HG03521 (cell line): ENCODE measurements at regions not wholly inside any gene's neighbourhood (a gene's known extent, or its start where the extent isn't known, plus 50 kb on each side); places are given as distances from the start of the nearest gene placed in this dataset.

Experiments
- ATAC-seq: cut with Tn5 transposase; IDR thresholded peaks from one replicate; pipeline ENCODE4 v1.9.1; 2021; ENCODE audit warnings: mild to moderate bottlenecking, moderate library complexity; ENCODE audit not compliant: unreplicated experiment

DNA sequence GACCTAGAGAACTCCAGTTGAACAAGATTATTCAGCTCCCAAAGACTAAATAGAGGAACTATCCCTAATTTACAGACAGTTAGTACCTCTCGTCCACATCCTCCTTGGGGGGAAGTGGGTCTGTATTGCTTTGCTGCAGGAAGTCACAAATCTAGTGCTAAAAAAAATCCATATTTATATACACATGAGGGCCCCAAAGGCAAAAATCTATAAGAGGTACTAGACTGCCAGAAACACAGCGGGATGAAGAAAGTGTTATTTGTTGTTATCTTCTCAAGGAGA, 190.1 kb downstream of the TTC8 start:
- ATAC-seq, result no peak

DNA sequence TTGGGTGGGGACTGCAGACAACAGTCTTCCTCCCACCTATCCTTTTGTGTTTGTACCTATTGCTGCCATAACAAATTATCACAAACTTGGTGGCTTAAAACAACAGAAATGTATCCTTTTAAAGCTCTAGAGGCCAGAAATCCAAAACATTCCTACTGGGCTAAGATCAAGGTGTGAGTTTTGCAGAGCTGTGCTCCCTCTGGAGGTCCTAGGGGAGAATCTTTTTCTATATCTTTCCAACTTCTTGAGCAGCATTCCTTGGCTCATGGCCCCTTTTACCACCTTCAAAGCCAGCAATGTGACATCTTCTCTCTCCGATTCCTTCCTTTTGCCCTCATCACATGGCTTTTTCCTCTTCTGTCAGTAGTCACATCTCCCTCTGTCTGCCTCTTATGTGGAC, 190.6 kb downstream of the TTC8 start:
- no peak for ATAC-seq

DNA sequence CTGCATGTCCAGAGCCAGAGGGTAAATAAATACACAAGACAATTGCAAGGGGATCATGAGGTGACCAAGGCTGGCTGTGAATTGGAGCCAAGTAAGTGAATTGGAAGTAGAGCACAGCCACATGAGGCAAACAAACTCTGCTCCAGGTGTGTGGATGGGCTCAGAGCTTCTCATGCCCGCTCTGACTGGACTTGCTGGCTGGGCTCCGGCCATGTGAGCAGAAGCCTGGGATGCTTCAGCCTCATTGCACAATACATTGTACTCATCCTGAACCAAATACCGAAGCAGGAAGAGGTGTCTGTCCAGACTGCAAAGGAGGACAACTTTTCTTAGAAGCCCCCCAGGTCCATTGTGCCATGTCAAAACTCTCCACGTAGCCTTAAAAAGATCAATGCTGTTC, 193.0 kb downstream of the TTC8 start:
- ATAC-seq, result no peak

DNA sequence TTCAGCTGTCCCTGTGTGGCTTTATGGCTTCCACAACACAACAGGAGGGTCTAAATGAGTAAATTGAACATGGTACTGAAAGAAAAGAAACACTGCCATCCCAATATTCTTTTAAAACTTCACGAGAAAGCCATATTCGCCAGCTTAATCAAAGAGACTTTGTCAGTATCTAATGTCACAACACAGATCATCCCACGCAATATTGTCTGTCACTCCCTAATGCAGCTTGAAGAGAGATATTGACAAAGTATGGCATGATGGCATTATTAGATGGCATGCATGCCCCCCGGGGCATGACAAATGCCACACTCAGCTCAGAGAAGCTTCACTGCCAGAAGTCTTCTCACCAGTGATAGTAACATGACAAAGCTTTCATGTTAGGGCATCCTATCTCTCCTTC, 197.8 kb downstream of the TTC8 start:
- no peak for ATAC-seq

DNA sequence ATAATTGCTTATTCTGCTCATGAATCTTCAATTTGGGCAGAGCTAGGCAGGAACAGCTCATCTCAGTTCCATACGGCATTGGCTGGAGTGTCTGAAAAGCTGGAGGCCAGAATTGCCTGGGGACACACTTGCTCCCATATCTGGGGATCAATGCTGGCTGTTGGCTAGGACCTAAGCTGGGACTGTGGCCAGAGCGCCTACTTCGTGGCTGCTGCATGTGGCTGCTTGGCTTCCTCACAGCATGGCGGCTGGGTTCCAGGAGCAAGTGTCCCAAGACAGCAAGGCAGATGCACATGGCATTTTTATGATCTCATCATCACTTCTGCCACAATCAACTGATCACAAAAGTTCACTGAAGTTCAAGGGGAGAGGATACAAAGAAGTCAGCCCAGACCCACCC, 200.2 kb downstream of the TTC8 start:
- ATAC-seq, result no peak

DNA sequence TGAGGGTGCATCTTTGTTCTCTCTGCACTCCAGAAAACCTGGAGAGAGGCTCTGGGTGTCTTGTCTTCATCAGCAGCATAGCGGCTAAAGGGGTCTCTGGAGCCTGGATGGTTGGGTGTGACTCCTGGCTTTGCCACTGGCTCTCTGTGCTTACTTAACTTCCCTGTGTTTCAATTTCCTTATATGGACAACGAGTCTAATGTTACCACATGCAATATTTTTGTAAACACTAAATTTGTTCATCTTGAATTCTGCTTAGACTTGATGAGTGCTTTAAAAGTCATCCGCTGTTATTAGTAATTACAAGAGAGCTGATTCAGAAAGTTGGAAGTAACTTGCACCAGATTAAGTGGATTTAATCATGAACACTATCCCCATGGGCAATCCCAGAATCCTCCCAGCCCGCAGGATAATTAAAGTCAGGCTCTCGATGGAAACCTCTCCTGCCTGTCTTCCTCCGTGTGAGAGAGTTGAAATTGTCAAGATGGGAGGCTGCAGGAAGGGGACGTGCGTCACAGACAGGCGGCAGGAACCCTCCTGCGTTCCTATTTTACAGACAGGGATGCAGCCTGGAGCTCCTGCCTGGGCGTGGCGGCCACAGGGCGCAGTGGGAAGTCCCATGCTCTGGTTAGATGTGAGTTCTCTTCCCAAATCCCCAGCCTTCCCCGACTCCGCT, 201.2 kb downstream of the TTC8 start:
- ATAC-seq, result no peak

DNA sequence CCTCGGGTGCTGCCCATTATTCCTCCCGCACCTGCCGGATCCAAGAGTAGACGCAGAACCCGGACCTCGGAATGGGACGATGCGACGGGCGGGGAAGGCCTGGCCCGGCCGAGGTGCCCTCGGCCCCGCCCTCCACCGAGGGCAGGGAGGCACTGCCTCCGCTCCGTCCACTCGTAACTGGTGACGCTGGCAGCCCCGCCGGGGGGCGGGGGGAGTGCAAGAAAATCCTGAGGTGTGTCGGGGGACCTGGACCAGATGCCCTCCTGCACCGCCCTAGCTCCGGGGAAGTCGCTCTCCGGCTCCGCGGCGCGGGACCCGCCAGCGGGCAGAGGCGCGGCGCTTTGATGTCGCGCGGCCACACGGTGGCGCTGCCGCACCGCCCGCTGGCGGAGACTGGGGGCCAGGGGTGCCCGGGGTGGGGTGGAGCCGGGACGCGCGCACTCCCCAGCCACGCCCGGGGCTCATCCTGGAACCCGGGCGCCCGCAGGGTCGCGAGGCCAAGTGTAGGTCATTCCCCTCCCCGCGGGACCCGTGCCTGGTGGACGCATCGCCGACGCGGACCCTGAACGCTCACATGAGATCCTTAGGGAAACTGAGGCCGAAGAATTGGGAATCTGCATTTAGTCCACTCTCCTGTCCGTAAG, 202.8 kb downstream of the TTC8 start:
- peak; percentile 81 for ATAC-seq

DNA sequence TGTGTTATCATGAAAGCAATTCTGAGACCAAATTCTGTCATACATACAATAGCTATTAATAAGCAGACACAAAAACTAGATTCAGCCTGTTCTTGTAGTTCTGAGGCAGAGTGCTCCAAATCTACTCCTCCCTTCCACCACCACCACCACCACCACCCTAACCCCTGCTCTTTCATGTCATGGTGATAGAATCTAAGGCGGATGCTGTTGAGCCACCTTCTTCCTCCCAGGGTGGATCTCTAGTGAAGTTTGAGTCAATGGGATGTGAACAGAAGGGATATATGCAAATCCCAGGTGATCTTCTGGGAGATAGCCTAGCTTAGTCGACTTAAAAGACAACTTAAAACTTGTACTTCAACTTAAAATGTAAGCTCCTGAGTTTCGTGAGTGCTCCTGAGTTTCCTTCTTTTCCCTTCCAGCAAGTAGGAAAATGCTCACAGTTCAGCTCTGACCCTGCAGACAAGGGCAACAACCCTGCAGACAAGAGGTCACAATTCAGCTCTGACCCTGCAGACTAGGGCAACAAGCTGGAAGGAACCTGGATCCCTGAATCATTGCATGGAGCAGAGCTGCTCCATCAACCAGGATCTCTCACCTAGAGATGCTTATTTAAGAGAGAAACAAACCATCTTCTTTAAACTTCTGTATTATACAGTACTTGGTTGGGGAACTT, 204.1 kb downstream of the TTC8 start:
- no peak for ATAC-seq

DNA sequence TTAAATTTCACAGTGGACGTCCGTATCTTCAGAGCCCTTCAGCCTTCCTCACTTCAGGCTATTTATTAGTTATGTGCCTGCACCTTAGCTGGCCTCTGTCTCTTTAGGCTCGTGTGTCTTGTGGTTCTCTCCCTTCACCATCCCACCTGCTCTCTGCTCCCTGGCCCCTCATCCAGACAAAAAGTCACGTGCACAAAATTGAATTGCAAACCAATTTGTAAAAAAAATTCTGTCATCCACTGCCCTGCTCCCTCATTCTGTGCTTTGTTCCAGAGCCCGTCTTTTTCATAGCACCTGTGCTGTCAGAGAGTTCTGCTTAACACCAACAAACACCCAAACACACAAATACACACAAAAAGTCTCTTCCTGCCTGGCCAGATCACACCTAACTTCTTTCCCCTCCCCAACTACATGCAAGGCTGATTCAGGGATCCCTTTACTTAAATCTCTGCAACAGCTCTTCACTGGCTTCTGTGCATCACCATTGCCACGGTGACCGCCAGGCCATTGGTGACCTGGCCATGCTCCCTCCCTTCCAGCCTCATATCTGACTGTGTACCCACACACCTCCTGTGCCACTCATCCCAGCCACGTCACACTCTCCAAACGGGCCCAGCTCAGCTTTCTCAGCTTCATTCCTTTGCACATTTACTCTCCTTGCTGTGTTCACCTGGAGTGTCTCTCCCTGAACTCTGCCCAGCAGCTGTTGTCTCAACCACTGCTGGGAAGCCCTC, 205.7 kb downstream of the TTC8 start:
- no peak for ATAC-seq

- no peak for ATAC-seq
These were observed 206.5 kb downstream of the TTC8 start for GRCh38 chr14:89030921-89031320.

- no peak for ATAC-seq
These were observed 207.7 kb downstream of the TTC8 start for GRCh38 chr14:89032086-89032649.

- ATAC-seq, result no peak
These were observed 209.3 kb downstream of the TTC8 start for GRCh38 chr14:89033756-89034155.

DNA sequence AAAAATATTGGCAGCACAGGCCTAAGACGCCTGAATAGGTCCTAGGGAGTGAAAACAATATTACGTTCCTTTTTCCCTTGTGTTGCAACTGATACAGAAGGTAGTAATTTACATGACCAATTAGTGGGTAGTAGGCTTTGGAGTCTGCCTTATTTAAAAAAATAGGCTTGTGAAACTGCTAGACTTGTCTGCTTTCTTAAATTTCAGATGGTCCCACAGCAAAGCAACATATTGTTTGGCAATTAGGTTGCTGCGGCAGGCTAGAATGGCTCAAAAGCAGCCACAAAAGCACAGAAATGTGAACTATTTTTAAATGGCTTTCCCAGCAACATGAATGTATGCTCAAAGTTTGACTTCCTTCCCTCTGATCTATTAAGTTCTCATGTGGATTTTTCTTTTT, 211.9 kb downstream of the TTC8 start:
- no peak for ATAC-seq

- ATAC-seq, result no peak
These were observed 212.6 kb downstream of the TTC8 start for GRCh38 chr14:89037065-89037464.

DNA sequence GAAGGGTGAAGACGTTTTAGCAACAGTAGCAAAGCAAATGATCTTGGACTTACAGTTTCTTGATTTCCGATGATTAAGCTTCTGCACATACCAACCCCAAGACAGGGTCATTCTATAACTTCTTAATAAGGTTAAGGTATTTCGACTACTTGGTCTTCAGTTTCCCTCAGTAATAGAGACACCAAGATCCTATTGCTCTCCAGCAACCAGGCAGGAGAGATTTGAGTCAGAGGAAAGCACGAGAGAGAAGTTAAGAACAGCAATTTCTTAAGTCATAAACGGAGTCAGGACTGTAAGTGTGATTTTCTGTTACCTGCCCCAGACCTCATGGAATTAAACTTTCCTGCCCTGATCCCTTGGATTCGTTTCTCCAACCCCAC, 215.6 kb downstream of the TTC8 start:
- no peak for ATAC-seq

- ATAC-seq, result no peak
These were observed 216.2 kb downstream of the TTC8 start for GRCh38 chr14:89040460-89041256.

- no peak for ATAC-seq
These were observed 216.8 kb downstream of the TTC8 start for GRCh38 chr14:89041257-89041582.

DNA sequence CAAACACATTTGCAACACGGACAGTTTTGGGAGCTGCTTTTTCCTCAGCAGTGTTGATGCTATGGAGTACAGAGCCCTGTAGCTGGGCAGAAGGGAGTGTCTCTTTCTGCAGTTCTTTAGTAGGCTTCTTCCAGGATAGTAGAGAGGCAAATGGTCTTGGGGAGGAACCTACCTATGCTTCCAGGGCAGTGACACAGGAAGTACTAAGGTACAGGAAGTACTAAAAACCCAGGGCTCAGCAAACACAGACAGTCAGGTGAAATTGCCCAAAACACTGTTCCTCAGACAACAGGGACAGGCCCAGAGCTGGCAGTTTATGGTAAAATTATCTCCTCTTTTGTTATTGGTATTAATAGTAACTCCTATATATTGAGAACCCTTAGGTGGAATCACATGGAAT, 217.6 kb downstream of the TTC8 start:
- no peak for ATAC-seq

GRCh38 chr14:89053303-89053702, 228.9 kb downstream of the TTC8 start:
- ATAC-seq, result no peak

DNA sequence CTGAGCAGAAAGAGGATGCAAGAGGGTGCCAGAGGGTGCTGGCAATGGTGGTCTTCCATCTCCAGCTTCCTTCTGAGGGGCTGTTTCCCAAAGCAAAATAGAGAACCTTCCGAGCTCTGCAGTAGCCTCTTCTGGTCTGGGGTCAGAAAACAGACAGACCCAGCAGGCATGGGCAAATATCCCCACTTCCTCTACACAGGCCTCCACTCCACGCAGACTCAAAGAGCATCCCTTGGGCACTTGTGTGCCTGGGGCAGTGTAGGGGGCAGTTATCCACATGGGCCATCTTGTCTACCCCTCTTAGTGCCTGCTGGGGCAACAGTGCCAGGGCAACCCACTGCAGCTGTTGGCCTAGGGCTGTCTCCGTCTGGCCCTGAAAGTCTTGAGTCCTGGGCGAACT, 231.9 kb downstream of the TTC8 start:
- no peak for ATAC-seq

DNA sequence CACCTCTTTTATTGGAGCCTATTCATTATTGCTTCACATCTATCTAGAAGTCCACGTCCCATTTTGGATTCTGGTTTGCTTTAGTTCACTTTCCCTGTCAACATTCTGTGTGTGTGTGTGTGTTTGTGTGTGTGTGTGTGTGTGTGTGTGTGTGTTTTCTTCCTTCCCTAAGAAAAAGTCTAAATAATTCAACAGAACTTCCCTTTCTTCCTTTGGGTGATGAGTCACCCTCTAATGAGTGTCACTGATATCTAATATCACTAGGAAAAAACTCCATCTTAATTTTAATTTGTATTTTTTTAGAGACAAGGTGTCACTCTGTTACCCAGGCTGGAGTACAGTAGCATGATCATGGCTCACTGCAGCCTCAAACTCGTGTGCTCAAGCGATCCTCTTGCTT, 234.2 kb downstream of the TTC8 start:
- no peak for ATAC-seq
